Mammary epithelial cell (primary cell): ENCODE measurements at regions not wholly inside any gene's neighbourhood (a gene's known extent, or its start where the extent isn't known, plus 50 kb on each side); places are given as distances from the start of the nearest gene placed in this dataset.

ENCODE experiments used
- EZH2 ChIP-seq: IDR thresholded peaks from 2 replicates; pipeline ENCODE4 v1.6.1; 2012; ENCODE audit warnings: low read length, inconsistent platforms, borderline replicate concordance
- TF ChIP-seq, protein P1 (sequence below), 2 donors: IDR thresholded peaks in 1 of 2; conservative IDR thresholded peaks in 1 of 2; 2 replicates each; pipeline ENCODE4 v1.5.1; 2011 to 2012; ENCODE audit warnings: inconsistent platforms in 2 of 2, low read length in 2 of 2, mild to moderate bottlenecking in 2 of 2, control low read depth in 1 of 2, low read depth in 1 of 2; ENCODE audit not compliant: insufficient read depth in 1 of 2; ENCODE audit errors: extremely low read depth in 1 of 2

DNA sequence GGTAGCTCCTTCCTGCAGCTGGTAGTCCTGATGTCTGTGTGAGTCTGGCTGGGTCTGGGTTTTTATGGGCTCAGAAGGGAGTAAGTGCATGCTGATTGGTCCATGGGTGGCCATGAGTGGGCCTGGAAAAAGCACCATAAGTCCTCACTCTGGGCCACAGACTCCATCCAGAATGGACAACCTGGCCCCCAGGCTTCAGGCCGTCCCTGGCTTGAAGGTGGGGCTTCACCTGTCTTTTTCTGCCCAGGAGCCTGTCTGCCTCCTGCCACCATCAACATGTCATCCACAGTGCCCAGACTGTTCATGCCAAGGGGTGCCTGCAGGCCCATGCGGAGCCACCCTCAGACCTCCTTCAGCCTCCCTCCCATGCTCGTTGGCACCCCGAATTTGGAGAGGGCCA, 620.0 kb downstream of the RAPGEF2 start:
- TF ChIP-seq, protein P1, sequence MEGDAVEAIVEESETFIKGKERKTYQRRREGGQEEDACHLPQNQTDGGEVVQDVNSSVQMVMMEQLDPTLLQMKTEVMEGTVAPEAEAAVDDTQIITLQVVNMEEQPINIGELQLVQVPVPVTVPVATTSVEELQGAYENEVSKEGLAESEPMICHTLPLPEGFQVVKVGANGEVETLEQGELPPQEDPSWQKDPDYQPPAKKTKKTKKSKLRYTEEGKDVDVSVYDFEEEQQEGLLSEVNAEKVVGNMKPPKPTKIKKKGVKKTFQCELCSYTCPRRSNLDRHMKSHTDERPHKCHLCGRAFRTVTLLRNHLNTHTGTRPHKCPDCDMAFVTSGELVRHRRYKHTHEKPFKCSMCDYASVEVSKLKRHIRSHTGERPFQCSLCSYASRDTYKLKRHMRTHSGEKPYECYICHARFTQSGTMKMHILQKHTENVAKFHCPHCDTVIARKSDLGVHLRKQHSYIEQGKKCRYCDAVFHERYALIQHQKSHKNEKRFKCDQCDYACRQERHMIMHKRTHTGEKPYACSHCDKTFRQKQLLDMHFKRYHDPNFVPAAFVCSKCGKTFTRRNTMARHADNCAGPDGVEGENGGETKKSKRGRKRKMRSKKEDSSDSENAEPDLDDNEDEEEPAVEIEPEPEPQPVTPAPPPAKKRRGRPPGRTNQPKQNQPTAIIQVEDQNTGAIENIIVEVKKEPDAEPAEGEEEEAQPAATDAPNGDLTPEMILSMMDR (conservative IDR thresholded peaks at IDR 0.05 in 1 of 2, IDR thresholded peaks at IDR 0.05 in 1 of 2; ENCODE audit: extremely low read depth in 1 of 2, insufficient read depth in 1 of 2, low read depth in 1 of 2, low read length in 2 of 2): no peak
- TF ChIP-seq EZH2: no peak
